Sigmoid colon (tissue), 4 donors: ENCODE measurements at regions not wholly inside any gene's neighbourhood (a gene's known extent, or its start where the extent isn't known, plus 50 kb on each side); places are given as distances from the start of the nearest gene placed in this dataset.

Experiments used
- CTCF ChIP-seq, 4 experiments: fragments of 450-650 bp in 3 of 4; fragments of 200-600 bp in 1 of 4; IDR thresholded peaks; one replicate each; pipeline ENCODE4 v1.5.1; 2016 to 2019; ENCODE audit warnings: antibody characterized with exemption in 4 of 4, mild to moderate bottlenecking in 3 of 4, moderate library complexity in 2 of 4
- EP300 ChIP-seq, 4 donors: sonication (generic); formaldehyde crosslinking; IDR thresholded peaks; one replicate each; pipeline ENCODE4 v1.6.1; 2017; ENCODE audit warnings: antibody characterized with exemption in 4 of 4
- POLR2A ChIP-seq, 2 donors: fragments of 450-650 bp; IDR thresholded peaks; one replicate each; pipeline ENCODE4 v1.6.1; 2016; ENCODE audit warnings: antibody characterized with exemption in 2 of 2, mild to moderate bottlenecking in 2 of 2, moderate library complexity in 2 of 2
- POLR2AphosphoS5 ChIP-seq, 4 donors: sonication (generic); formaldehyde crosslinking; IDR thresholded peaks; one replicate each; pipeline ENCODE4 v1.6.1; 2017; ENCODE audit warnings: antibody characterized with exemption in 4 of 4

- TF ChIP-seq POLR2A (IDR thresholded peaks at IDR 0.05) (no peak), CTCF (IDR thresholded peaks at IDR 0.05) (no peak), POLR2AphosphoS5 (IDR thresholded peaks at IDR 0.05) (no peak), EP300 (IDR thresholded peaks at IDR 0.05) (no peak)
Observed at GRCh38 chr4:62162606-62163005, 962.5 kb downstream of the ADGRL3 start.
